GM12872 (cell line): ENCODE measurements at regions not wholly inside any gene's neighbourhood (a gene's known extent, or its start where the extent isn't known, plus 50 kb on each side); places are given as distances from the start of the nearest gene placed in this dataset.

Source experiments
- TF ChIP-seq, protein P1 (sequence below): IDR thresholded peaks from 3 replicates; pipeline ENCODE4 v1.5.1; 2011; ENCODE audit warnings: low read depth, mild to moderate bottlenecking, low read length, moderate library complexity; ENCODE audit not compliant: insufficient read depth

DNA sequence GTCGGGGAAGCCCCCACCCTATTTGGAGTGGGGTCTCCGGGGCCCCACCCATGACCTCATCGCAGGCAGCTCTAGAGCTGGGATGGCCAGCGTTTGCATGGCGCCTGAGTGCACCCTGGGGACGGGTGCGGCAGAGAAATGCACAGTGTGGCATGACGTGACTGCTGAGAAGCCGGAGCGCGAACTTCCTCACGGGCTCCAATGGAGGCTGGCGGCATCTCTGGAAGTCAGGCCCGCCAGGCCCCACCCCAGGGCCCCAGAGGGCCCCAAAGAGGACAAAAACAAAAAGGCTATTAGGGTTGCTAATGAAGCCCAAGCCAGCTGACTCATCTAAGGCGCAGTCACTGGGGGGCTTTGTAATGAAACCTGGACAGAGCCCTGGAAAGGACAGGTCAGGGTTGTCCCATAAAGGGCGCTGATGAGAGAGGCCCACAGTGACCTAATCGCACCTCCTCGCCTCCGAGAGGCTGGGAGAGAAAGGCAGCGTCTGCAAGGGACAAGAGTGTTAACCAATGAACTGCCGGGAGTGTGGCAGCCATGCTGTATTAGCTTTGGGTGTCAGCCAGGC is 86.0 kb upstream of the C1QTNF7 start:
- TF ChIP-seq, protein P1, sequence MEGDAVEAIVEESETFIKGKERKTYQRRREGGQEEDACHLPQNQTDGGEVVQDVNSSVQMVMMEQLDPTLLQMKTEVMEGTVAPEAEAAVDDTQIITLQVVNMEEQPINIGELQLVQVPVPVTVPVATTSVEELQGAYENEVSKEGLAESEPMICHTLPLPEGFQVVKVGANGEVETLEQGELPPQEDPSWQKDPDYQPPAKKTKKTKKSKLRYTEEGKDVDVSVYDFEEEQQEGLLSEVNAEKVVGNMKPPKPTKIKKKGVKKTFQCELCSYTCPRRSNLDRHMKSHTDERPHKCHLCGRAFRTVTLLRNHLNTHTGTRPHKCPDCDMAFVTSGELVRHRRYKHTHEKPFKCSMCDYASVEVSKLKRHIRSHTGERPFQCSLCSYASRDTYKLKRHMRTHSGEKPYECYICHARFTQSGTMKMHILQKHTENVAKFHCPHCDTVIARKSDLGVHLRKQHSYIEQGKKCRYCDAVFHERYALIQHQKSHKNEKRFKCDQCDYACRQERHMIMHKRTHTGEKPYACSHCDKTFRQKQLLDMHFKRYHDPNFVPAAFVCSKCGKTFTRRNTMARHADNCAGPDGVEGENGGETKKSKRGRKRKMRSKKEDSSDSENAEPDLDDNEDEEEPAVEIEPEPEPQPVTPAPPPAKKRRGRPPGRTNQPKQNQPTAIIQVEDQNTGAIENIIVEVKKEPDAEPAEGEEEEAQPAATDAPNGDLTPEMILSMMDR: no peak

GRCh38 chr4:15343000-15343399 is 84.8 kb upstream of the C1QTNF7 start:
- TF ChIP-seq, protein P1: no peak

DNA sequence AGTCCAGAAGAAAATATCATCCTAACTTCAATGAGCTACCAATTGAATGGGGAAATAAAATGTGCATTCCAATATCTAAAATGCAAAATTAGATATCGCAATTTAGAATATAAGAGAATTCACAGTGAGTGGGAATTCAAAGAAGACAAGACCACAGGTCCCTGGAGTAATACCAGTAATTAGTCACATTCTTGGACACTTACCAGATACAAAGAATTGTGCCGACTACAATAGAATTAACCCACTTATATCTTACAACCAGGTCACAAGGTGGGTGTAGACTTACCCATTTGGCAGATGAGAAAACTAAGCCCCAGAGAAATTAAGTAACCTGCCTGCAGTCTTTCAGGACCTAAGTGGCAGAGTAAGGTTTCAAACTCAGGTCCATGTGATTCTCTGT is 84.3 kb upstream of the C1QTNF7 start:
- TF ChIP-seq, protein P1: no peak

DNA sequence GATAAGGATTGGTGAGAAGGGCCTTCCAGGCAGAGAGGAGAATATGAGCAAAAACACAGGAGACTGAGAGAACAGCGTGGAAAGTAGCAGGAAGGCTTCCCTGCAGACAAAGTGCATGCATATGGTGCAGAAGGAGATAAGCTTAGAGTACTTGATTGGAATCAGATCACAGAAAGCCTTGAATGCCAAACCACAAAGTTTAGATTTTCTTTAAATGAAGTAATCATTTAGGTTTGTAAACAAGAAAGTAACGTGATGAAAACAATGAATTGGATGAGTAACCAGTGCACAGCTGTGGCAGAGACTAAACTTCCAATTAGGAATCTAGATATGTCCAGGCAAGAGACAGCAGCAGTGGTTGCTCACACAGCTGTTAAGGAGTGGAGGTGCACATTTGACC is 83.8 kb upstream of the C1QTNF7 start:
- TF ChIP-seq, protein P1: no peak

DNA sequence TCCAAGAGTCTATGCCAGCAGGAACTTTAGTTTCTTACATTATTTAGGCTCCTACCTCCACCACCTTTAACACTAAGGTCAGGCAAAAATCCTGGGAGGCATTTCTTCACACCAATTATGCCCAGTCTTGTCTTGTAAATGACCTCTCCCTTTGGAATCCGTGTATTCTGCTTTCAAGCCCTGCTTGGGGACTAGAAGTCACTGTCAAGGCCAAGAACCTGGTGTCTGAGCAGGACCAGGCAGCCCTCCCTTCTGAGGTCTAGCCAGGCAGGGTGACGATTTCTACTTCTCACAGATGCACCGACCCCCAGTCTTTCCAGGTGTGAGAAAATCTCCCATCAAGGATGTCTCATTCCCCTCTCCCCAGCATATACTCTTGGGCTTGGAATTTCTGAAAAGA is 82.7 kb upstream of the C1QTNF7 start:
- TF ChIP-seq, protein P1: no peak

DNA sequence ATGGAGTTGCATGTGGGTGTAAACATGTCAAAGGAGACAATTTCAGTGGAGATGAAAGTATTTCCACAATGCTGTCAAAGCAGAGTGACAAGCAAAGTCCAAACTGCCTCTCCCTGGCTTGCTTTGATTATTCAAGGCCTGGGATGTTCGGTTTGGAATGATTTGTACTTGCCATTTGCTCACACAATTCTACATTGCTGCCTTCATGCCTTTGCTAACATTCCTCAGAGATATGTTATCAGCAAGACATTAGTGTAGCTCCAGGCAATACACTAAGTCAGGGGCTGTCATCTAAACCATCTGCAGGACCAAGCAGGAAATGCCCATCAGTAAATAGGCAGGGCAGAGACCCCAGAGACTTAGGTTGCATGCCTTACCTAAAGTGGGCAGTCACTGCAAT is 79.6 kb upstream of the C1QTNF7 start:
- TF ChIP-seq, protein P1: no peak

- TF ChIP-seq, protein P1: no peak
These were observed 79.1 kb upstream of the C1QTNF7 start for GRCh38 chr4:15348695-15349094.
